ENCODE measurements at regions not wholly inside any gene's neighbourhood (a gene's known extent, or its start where the extent isn't known, plus 50 kb on each side); places are given as distances from the start of the nearest gene placed in this dataset.

GRCh38 chr4:138595731-138596460 is 353.7 kb upstream of the SLC7A11 start:
- Histone ChIP-seq H2BK5ac (ENCODE audit: low read length) (no peak overlapping the region), H3K14ac (ENCODE audit: low read length) (no peak overlapping the region), H3K27me3 (ENCODE audit: control insufficient read depth in 3 of 3, insufficient read depth in 3 of 3, low read depth in 1 of 3, low read length in 3 of 3) (no peaks in the 10 kb centered on the region), H3K4ac (ENCODE audit: low read length) (no peak overlapping the region), H3K4me3 (ENCODE audit: low read length in 2 of 2) (no peak overlapping the region), H3K36me3 (replicated peaks in 1 of 2; ENCODE audit: control insufficient read depth in 2 of 2, insufficient read depth in 2 of 2, low read length in 2 of 2) (no peaks in the 10 kb centered on the region), H3K9ac (ENCODE audit: low read depth, low read length, poor library complexity) (no peak overlapping the region), H2BK15ac (ENCODE audit: low read length) (no peak overlapping the region), H3K27ac (replicated peaks; ENCODE audit: low read length) (no peak overlapping the region), H2BK120ac (ENCODE audit: low read depth, low read length) (no peak overlapping the region), H3K4me1 (ENCODE audit: control insufficient read depth in 2 of 2, insufficient read depth in 1 of 2, low read depth in 1 of 2, low read length in 2 of 2) (peaks cover 0 to 2% of the 10 kb centered on the region in 2 donors), H4K91ac (ENCODE audit: low read depth, low read length, poor library complexity) (no peak overlapping the region), H3K18ac (ENCODE audit: low read length) (no peak overlapping the region), H2AFZ (ENCODE audit: low read length) (no peak overlapping the region), H3K4me2 (ENCODE audit: insufficient read depth, low read length, poor library complexity, severe bottlenecking) (no peak overlapping the region), H3K23ac (ENCODE audit: low read depth, low read length, poor library complexity) (no peak overlapping the region), H4K8ac (ENCODE audit: low read depth, low read length) (no peak overlapping the region), H2BK12ac (ENCODE audit: low read length) (no peak overlapping the region), H3K79me1 (ENCODE audit: low read depth, low read length) (no peaks in the 10 kb centered on the region), H2AK5ac (ENCODE audit: low read depth, low read length) (no peak overlapping the region), H3K9me3 (replicated peaks in 1 of 2; ENCODE audit: control insufficient read depth in 2 of 2, insufficient read depth in 1 of 2, low read depth in 1 of 2, low read length in 2 of 2) (no peaks in the 10 kb centered on the region)
- no peak for DNase-seq (ENCODE audit: low spot score)
- WGBS, 2 donors (ENCODE audit: extremely low coverage in 2 of 2, insufficient read length in 2 of 2, insufficient replicate concordance in 1 of 2), result no CpG with 5 or more reads among the region's 4 CpGs

- no peak overlapping the region for H3K27ac ChIP-seq (replicated peaks; ENCODE audit: low read length)
- no peak overlapping the region for H3K4me3 ChIP-seq (ENCODE audit: low read length in 2 of 2)
- H3K36me3 ChIP-seq (replicated peaks in 1 of 2; ENCODE audit: control insufficient read depth in 2 of 2, insufficient read depth in 2 of 2, low read length in 2 of 2), result no peaks in the 10 kb centered on the region
- no CpG with 5 or more reads among the region's 2 CpGs for WGBS, 2 donors (ENCODE audit: extremely low coverage in 2 of 2, insufficient read length in 2 of 2, insufficient replicate concordance in 1 of 2)
- no peak for DNase-seq (ENCODE audit: low spot score)
- no peak overlapping the region for H3K4me2 ChIP-seq (ENCODE audit: insufficient read depth, low read length, poor library complexity, severe bottlenecking)
- no peaks in the 10 kb centered on the region for H3K27me3 ChIP-seq (ENCODE audit: control insufficient read depth in 3 of 3, insufficient read depth in 3 of 3, low read depth in 1 of 3, low read length in 3 of 3)
- no peak overlapping the region for H2AK5ac ChIP-seq (ENCODE audit: low read depth, low read length)
- H4K91ac ChIP-seq (ENCODE audit: low read depth, low read length, poor library complexity), result no peak overlapping the region
- H3K4ac ChIP-seq (ENCODE audit: low read length), result no peak overlapping the region
- no peak overlapping the region for H2AFZ ChIP-seq (ENCODE audit: low read length)
- no peak overlapping the region for H2BK15ac ChIP-seq (ENCODE audit: low read length)
- no peak overlapping the region for H3K23ac ChIP-seq (ENCODE audit: low read depth, low read length, poor library complexity)
- no peak overlapping the region for H3K14ac ChIP-seq (ENCODE audit: low read length)
- no peak overlapping the region for H3K18ac ChIP-seq (ENCODE audit: low read length)
- H2BK12ac ChIP-seq (ENCODE audit: low read length), result no peak overlapping the region
- H2BK120ac ChIP-seq (ENCODE audit: low read depth, low read length), result no peak overlapping the region
- H3K9ac ChIP-seq (ENCODE audit: low read depth, low read length, poor library complexity), result no peak overlapping the region
- H3K79me1 ChIP-seq (ENCODE audit: low read depth, low read length), result no peaks in the 10 kb centered on the region
- no peak overlapping the region for H2BK5ac ChIP-seq (ENCODE audit: low read length)
- no peaks in the 10 kb centered on the region for H3K9me3 ChIP-seq (replicated peaks in 1 of 2; ENCODE audit: control insufficient read depth in 2 of 2, insufficient read depth in 1 of 2, low read depth in 1 of 2, low read length in 2 of 2)
- peaks cover 0 to 2% of the 10 kb centered on the region in 2 donors for H3K4me1 ChIP-seq (ENCODE audit: control insufficient read depth in 2 of 2, insufficient read depth in 1 of 2, low read depth in 1 of 2, low read length in 2 of 2)
- no peak overlapping the region for H4K8ac ChIP-seq (ENCODE audit: low read depth, low read length)
These were observed 353.0 kb upstream of the SLC7A11 start for GRCh38 chr4:138595171-138595570.

- Histone ChIP-seq H2BK12ac (ENCODE audit: low read length) (no peak overlapping the region), H3K14ac (ENCODE audit: low read length) (no peak overlapping the region), H2AFZ (ENCODE audit: low read length) (no peak overlapping the region), H3K27ac (replicated peaks; ENCODE audit: low read length) (no peak overlapping the region), H3K4me2 (ENCODE audit: insufficient read depth, low read length, poor library complexity, severe bottlenecking) (no peak overlapping the region), H3K36me3 (replicated peaks in 1 of 2; ENCODE audit: control insufficient read depth in 2 of 2, insufficient read depth in 2 of 2, low read length in 2 of 2) (no peaks in the 10 kb centered on the region), H3K9ac (ENCODE audit: low read depth, low read length, poor library complexity) (no peak overlapping the region), H3K18ac (ENCODE audit: low read length) (no peak overlapping the region), H3K23ac (ENCODE audit: low read depth, low read length, poor library complexity) (no peak overlapping the region), H3K4ac (ENCODE audit: low read length) (no peak overlapping the region), H4K91ac (ENCODE audit: low read depth, low read length, poor library complexity) (no peak overlapping the region), H3K79me1 (ENCODE audit: low read depth, low read length) (no peaks in the 10 kb centered on the region), H3K4me1 (ENCODE audit: control insufficient read depth in 2 of 2, insufficient read depth in 1 of 2, low read depth in 1 of 2, low read length in 2 of 2) (peaks cover 0 to 2% of the 10 kb centered on the region in 2 donors), H2AK5ac (ENCODE audit: low read depth, low read length) (no peak overlapping the region), H3K9me3 (replicated peaks in 1 of 2; ENCODE audit: control insufficient read depth in 2 of 2, insufficient read depth in 1 of 2, low read depth in 1 of 2, low read length in 2 of 2) (no peaks in the 10 kb centered on the region), H4K8ac (ENCODE audit: low read depth, low read length) (no peak overlapping the region), H3K27me3 (ENCODE audit: control insufficient read depth in 3 of 3, insufficient read depth in 3 of 3, low read depth in 1 of 3, low read length in 3 of 3) (no peaks in the 10 kb centered on the region), H2BK5ac (ENCODE audit: low read length) (no peak overlapping the region), H3K4me3 (ENCODE audit: low read length in 2 of 2) (no peak overlapping the region), H2BK15ac (ENCODE audit: low read length) (no peak overlapping the region), H2BK120ac (ENCODE audit: low read depth, low read length) (no peak overlapping the region)
- peak; percentile 12 for DNase-seq (ENCODE audit: low spot score)
- WGBS, 2 donors (ENCODE audit: extremely low coverage in 2 of 2, insufficient read length in 2 of 2, insufficient replicate concordance in 1 of 2), result no CpG with 5 or more reads among the region's 2 CpGs
These were observed 350.6 kb upstream of the SLC7A11 start for GRCh38 chr4:138592796-138593195.

DNA sequence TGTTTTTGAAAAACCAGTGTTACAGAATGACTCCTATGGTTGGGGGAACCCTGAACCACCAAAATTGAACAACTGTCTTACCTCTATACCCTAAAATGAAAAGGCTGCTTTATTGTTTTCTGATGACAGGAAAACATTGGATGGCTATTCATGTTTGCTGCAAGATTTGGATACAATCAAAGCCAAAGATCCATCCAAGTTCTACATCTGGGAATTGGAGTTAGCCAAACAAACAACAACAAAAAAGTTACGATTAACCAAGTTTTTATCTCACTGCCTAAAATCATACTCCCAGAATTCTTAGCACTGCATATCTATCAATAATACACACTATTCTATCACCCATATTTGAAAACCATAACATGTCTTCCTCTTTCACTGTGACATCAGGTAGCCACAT is 349.7 kb upstream of the SLC7A11 start:
- Histone ChIP-seq H2BK15ac (ENCODE audit: low read length) (no peak overlapping the region), H2BK12ac (ENCODE audit: low read length) (no peak overlapping the region), H3K4me3 (ENCODE audit: low read length in 2 of 2) (no peak overlapping the region), H4K91ac (ENCODE audit: low read depth, low read length, poor library complexity) (no peak overlapping the region), H2AK5ac (ENCODE audit: low read depth, low read length) (no peak overlapping the region), H3K27ac (replicated peaks; ENCODE audit: low read length) (no peak overlapping the region), H3K36me3 (replicated peaks in 1 of 2; ENCODE audit: control insufficient read depth in 2 of 2, insufficient read depth in 2 of 2, low read length in 2 of 2) (no peaks in the 10 kb centered on the region), H3K9me3 (replicated peaks in 1 of 2; ENCODE audit: control insufficient read depth in 2 of 2, insufficient read depth in 1 of 2, low read depth in 1 of 2, low read length in 2 of 2) (no peaks in the 10 kb centered on the region), H3K4me1 (ENCODE audit: control insufficient read depth in 2 of 2, insufficient read depth in 1 of 2, low read depth in 1 of 2, low read length in 2 of 2) (peaks cover 0 to 2% of the 10 kb centered on the region in 2 donors), H3K4me2 (ENCODE audit: insufficient read depth, low read length, poor library complexity, severe bottlenecking) (no peak overlapping the region), H2BK120ac (ENCODE audit: low read depth, low read length) (no peak overlapping the region), H3K23ac (ENCODE audit: low read depth, low read length, poor library complexity) (no peak overlapping the region), H3K18ac (ENCODE audit: low read length) (no peak overlapping the region), H3K9ac (ENCODE audit: low read depth, low read length, poor library complexity) (no peak overlapping the region), H2AFZ (ENCODE audit: low read length) (no peak overlapping the region), H3K14ac (ENCODE audit: low read length) (no peak overlapping the region), H3K4ac (ENCODE audit: low read length) (no peak overlapping the region), H3K27me3 (ENCODE audit: control insufficient read depth in 3 of 3, insufficient read depth in 3 of 3, low read depth in 1 of 3, low read length in 3 of 3) (no peaks in the 10 kb centered on the region), H4K8ac (ENCODE audit: low read depth, low read length) (no peak overlapping the region), H3K79me1 (ENCODE audit: low read depth, low read length) (no peaks in the 10 kb centered on the region), H2BK5ac (ENCODE audit: low read length) (no peak overlapping the region)
- no CpG with 5 or more reads among the region's 1 CpG for WGBS, 2 donors (ENCODE audit: extremely low coverage in 2 of 2, insufficient read length in 2 of 2, insufficient replicate concordance in 1 of 2)
- DNase-seq (ENCODE audit: low spot score), result no peak

Data from neuronal stem cell (in vitro differentiated cells).